B cell (primary cell): ENCODE measurements at regions not wholly inside any gene's neighbourhood (a gene's known extent, or its start where the extent isn't known, plus 50 kb on each side); places are given as distances from the start of the nearest gene placed in this dataset.
"Not testable (repeated sequence)": the region's sequence is repeated elsewhere in the genome, so short reads cannot be mapped to it uniquely, and the experiment has no call there.

ENCODE experiments used
- ATAC-seq: fragments of 200-7000 bp; cut with Tn5 transposase; one replicate; pipeline ENCODE4 v1.10.0; 2021; ENCODE audit warnings: low read depth, mild to moderate bottlenecking, moderate number of reproducible peaks, moderate library complexity
- CTCF ChIA-PET: fragments of 350-600 bp; sonication (Branson Sonifier 250); formaldehyde crosslinking; loops from one replicate; lab custom pipeline; 2021; ENCODE audit warnings: antibody characterized with exemption, inconsistent platforms; lab: Charles Lee
- POLR2A ChIA-PET: fragments of 350-600 bp; sonication (Branson Sonifier 250); formaldehyde crosslinking; loops from one replicate; lab custom pipeline; 2021; ENCODE audit warnings: antibody characterized with exemption; lab: Charles Lee
- DNase-seq: peaks from one replicate; pipeline ENCODE4 v3.0.0; 2013
- H2AFZ ChIP-seq: 2 replicates; pipeline ENCODE4 v1.6.1; 2012; ENCODE audit warnings: mild to moderate bottlenecking, low read depth, low read length; ENCODE audit not compliant: insufficient read depth, poor library complexity, severe bottlenecking
- H3K27ac ChIP-seq, 2 donors: 1 replicate in 1 of 2; 2 replicates in 1 of 2; pipeline ENCODE4 v1.5.1; 2012 to 2013; ENCODE audit warnings: low read length in 2 of 2, mild to moderate bottlenecking in 2 of 2, moderate library complexity in 1 of 2
- H3K27me3 ChIP-seq, 4 experiments: fragments of 200-600 bp in 1 of 4; sonication (generic) in 1 of 4; replicated peaks in 1 of 4; 1 replicate in 2 of 4; 2 replicates in 2 of 4; pipeline versions ENCODE4 v1.6.1 to v1.7.0; 2013 to 2016; ENCODE audit warnings: low read length in 3 of 4, mild to moderate bottlenecking in 2 of 4, mixed read lengths in 1 of 4, moderate library complexity in 1 of 4; ENCODE audit not compliant: insufficient read depth in 4 of 4, control insufficient read depth in 3 of 4; ENCODE audit errors: control extremely low read depth in 1 of 4
- H3K36me3 ChIP-seq, 2 experiments: replicated peaks in 1 of 2; 1 replicate in 1 of 2; 2 replicates in 1 of 2; pipeline versions ENCODE4 v1.6.1 to v1.7.1; 2013; ENCODE audit warnings: low read length in 1 of 2; ENCODE audit not compliant: insufficient read depth in 2 of 2, control insufficient read depth in 1 of 2; ENCODE audit errors: control extremely low read depth in 1 of 2, extremely low read depth in 1 of 2
- H3K4me1 ChIP-seq, 2 donors: fragments of 200-600 bp in 1 of 2; sonication (generic) in 1 of 2; 1 replicate in 1 of 2; 2 replicates in 1 of 2; pipeline versions ENCODE4 v1.5.1 to v1.6.1; 2013 to 2017; ENCODE audit warnings: low read length in 2 of 2; ENCODE audit not compliant: control insufficient read depth in 2 of 2, insufficient read depth in 2 of 2
- H3K4me2 ChIP-seq: replicated peaks from 2 replicates; pipeline ENCODE3; 2012; ENCODE audit warnings: mild to moderate bottlenecking, low read depth, low read length; ENCODE audit not compliant: poor library complexity, severe bottlenecking
- H3K4me3 ChIP-seq, 5 experiments: fragments of 200-600 bp in 1 of 5; sonication (generic) in 1 of 5; 1 replicate in 3 of 5; 2 replicates in 2 of 5; pipeline versions ENCODE4 v1.5.1 to v1.7.0; 2011 to 2016; ENCODE audit warnings: low read length in 4 of 5, mild to moderate bottlenecking in 4 of 5, low read depth in 2 of 5, control low read depth in 1 of 5, moderate library complexity in 1 of 5; ENCODE audit not compliant: insufficient read depth in 1 of 5; ENCODE audit errors: control extremely low read depth in 1 of 5, extremely low read depth in 1 of 5
- H3K79me2 ChIP-seq: fragments of 200-600 bp; sonication (generic); one replicate; pipeline ENCODE4 v1.6.0; 2016; ENCODE audit warnings: low read length; ENCODE audit not compliant: control insufficient read depth, insufficient read depth
- H3K9ac ChIP-seq: fragments of 200-600 bp; sonication (generic); 2 replicates; pipeline ENCODE4 v1.6.1; 2017; ENCODE audit warnings: mild to moderate bottlenecking, low read length, moderate library complexity
- H3K9me3 ChIP-seq, 3 donors: one replicate each; pipeline versions ENCODE4 v1.6.1 to v1.7.1; 2013; ENCODE audit warnings: low read length in 2 of 3; ENCODE audit not compliant: control insufficient read depth in 2 of 3, insufficient read depth in 1 of 3; ENCODE audit errors: control extremely low read depth in 1 of 3
- H4K20me1 ChIP-seq: 2 replicates; pipeline ENCODE4 v1.6.0; 2012; ENCODE audit warnings: mild to moderate bottlenecking, low read length; ENCODE audit not compliant: insufficient read depth, control insufficient read depth, poor library complexity, severe bottlenecking
- H3K27ac Mint-ChIP-seq: one replicate; pipeline ENCODE4 v1.8.0; 2021; ENCODE audit warnings: mixed read lengths
- H3K27me3 Mint-ChIP-seq: one replicate; pipeline ENCODE4 v1.8.0; 2021; ENCODE audit warnings: mixed read lengths
- H3K4me1 Mint-ChIP-seq: one replicate; pipeline ENCODE4 v1.8.0; 2021; ENCODE audit warnings: mixed read lengths
- H3K4me3 Mint-ChIP-seq: one replicate; pipeline ENCODE4 v1.8.0; 2021; ENCODE audit warnings: mixed read lengths
- H3K9me3 Mint-ChIP-seq: one replicate; pipeline ENCODE4 v1.8.0; 2022; ENCODE audit warnings: mixed read lengths; ENCODE audit not compliant: insufficient read depth
- CTCF ChIP-seq: fragments of 200-600 bp; IDR thresholded peaks from one replicate; pipeline ENCODE4 v1.8.0; 2022; ENCODE audit warnings: antibody characterized with exemption, mild to moderate bottlenecking
- EZH2 ChIP-seq: IDR thresholded peaks from 2 replicates; pipeline ENCODE4 v1.6.1; 2012; ENCODE audit warnings: borderline replicate concordance, low read depth, mild to moderate bottlenecking, moderate library complexity, low read length; ENCODE audit not compliant: insufficient read depth, poor library complexity, severe bottlenecking
- WGBS: methylation state at CpG from one replicate; pipeline ENCODE4 v1.1.5; 2013; ENCODE audit warnings: missing lambda C conversion rate; ENCODE audit not compliant: insufficient coverage; 5-methylcytosine and 5-hydroxymethylcytosine counted together
- intact Hi-C: fragments of 100-400 bp; cut with micrococcal nuclease; formaldehyde crosslinking; loops from one replicate; pipeline ENCODE4 v1.10.0; 2022

GRCh38 chr21:14613486-14614224, 67.5 kb upstream of the SAMSN1 start:
- ChIA-PET POLR2A (no interaction called here), CTCF (no interaction called here)
- H3K4me3 ChIP-seq: no peak overlapping the region
- intact Hi-C loops: no loop called here
- H3K79me2 ChIP-seq: no peaks in the 10 kb centered on the region
- ATAC-seq (no peak), DNase-seq (no peak)
- peaks cover 26% of the 10 kb centered on the region for H3K4me1 Mint-ChIP-seq
- H3K9me3 ChIP-seq: no peaks in the 10 kb centered on the region
- no peaks in the 10 kb centered on the region for H3K27me3 ChIP-seq
- no peak overlapping the region for H3K27ac ChIP-seq
- no peak overlapping the region for H2AFZ ChIP-seq
- H3K4me3 Mint-ChIP-seq: no peak overlapping the region
- no CpG with 5 or more reads among the region's 1 CpG for WGBS
- H3K9ac ChIP-seq: no peak overlapping the region
- no peak overlapping the region for H3K4me2 ChIP-seq
- no peaks in the 10 kb centered on the region for H3K36me3 ChIP-seq
- no peaks in the 10 kb centered on the region for H3K27me3 Mint-ChIP-seq
- no peaks in the 10 kb centered on the region for H3K9me3 Mint-ChIP-seq
- peaks cover 7 to 11% of the 10 kb centered on the region in 2 donors for H3K4me1 ChIP-seq
- no peak overlapping the region for H3K27ac Mint-ChIP-seq
- H4K20me1 ChIP-seq: no peaks in the 10 kb centered on the region
- TF ChIP-seq CTCF (no peak), EZH2 (no peak)

GRCh38 chr21:14610119-14610518, 64.0 kb upstream of the SAMSN1 start:
- H3K79me2 ChIP-seq, H4K20me1 ChIP-seq, H3K9me3 Mint-ChIP-seq, intact Hi-C loops, H3K27me3 Mint-ChIP-seq, H3K4me3 ChIP-seq, H2AFZ ChIP-seq, DNase-seq, H3K27ac ChIP-seq, H3K27ac Mint-ChIP-seq, H3K36me3 ChIP-seq, CTCF ChIA-PET, H3K4me1 Mint-ChIP-seq, H3K4me2 ChIP-seq, H3K4me3 Mint-ChIP-seq, H3K4me1 ChIP-seq, H3K9me3 ChIP-seq, ATAC-seq, H3K9ac ChIP-seq, POLR2A ChIA-PET, H3K27me3 ChIP-seq: not testable (repeated sequence)
- 95% methylated on average over 4 of the region's 6 CpGs for WGBS
